ENCODE measurements at regions not wholly inside any gene's neighbourhood (a gene's known extent, or its start where the extent isn't known, plus 50 kb on each side); places are given as distances from the start of the nearest gene placed in this dataset.

- TF ChIP-seq CTCF (IDR thresholded peaks at IDR 0.05) (no peak), POLR2A (IDR thresholded peaks at IDR 0.05) (no peak)
Measured at GRCh38 chr2:167579826-167580225, 667.6 kb downstream of the STK39 start.

Measured in lower leg skin (tissue), 3 donors.